SK-N-SH (cell line): ENCODE measurements at regions not wholly inside any gene's neighbourhood (a gene's known extent, or its start where the extent isn't known, plus 50 kb on each side); places are given as distances from the start of the nearest gene placed in this dataset.

ENCODE experiments used
- CHD2 ChIP-seq: fragments of 150-350 bp; IDR thresholded peaks from 2 replicates; pipeline ENCODE4 v1.6.1; 2018; ENCODE audit warnings: low read length; ENCODE audit not compliant: partially characterized antibody
- CTCF ChIP-seq: fragments of 200-600 bp; sonication (generic); IDR thresholded peaks from 2 replicates; pipeline ENCODE4 v1.6.1; 2017; ENCODE audit warnings: antibody characterized with exemption, mild to moderate bottlenecking, moderate library complexity
- EP300 ChIP-seq, 2 experiments: IDR thresholded peaks; 2 replicates each; pipeline versions ENCODE4 v1.4.0 to v1.6.1; 2012; ENCODE audit warnings: borderline replicate concordance in 1 of 2, low read depth in 1 of 2, low read length in 1 of 2
- EZH2phosphoT487 ChIP-seq: fragments of 200-600 bp; sonication (generic); IDR thresholded peaks from 2 replicates; pipeline ENCODE4 v1.6.1; 2017; ENCODE audit warnings: low read depth, mixed run types, mild to moderate bottlenecking, antibody characterized with exemption, moderate library complexity, borderline replicate concordance
- FOXJ3 ChIP-seq: sonication (generic); formaldehyde crosslinking; IDR thresholded peaks from 2 replicates; pipeline ENCODE4 v1.5.1; 2020; ENCODE audit warnings: mild to moderate bottlenecking, missing genetic modification reagents
- IRF3 ChIP-seq: fragments of 150-350 bp; IDR thresholded peaks from 2 replicates; pipeline ENCODE4 v1.6.1; 2016; ENCODE audit warnings: mild to moderate bottlenecking, low read depth, low read length
- JUND ChIP-seq: IDR thresholded peaks from 2 replicates; pipeline ENCODE4 v1.4.0; 2012
- PBX3 ChIP-seq: IDR thresholded peaks from 2 replicates; pipeline ENCODE4; 2012
- POLR2AphosphoS5 ChIP-seq: IDR thresholded peaks from 2 replicates; pipeline ENCODE4 v1.6.1; 2012; ENCODE audit warnings: low read depth, low read length
- REST ChIP-seq: IDR thresholded peaks from 2 replicates; pipeline ENCODE4 v1.6.1; 2012; ENCODE audit warnings: mild to moderate bottlenecking, low read depth, low read length, moderate library complexity
- USF1 ChIP-seq: IDR thresholded peaks from 2 replicates; pipeline ENCODE4 v1.4.0; 2012; ENCODE audit warnings: low read depth, borderline replicate concordance
- USF2 ChIP-seq: fragments of 150-350 bp; IDR thresholded peaks from 2 replicates; pipeline ENCODE4 v1.6.1; 2017; ENCODE audit warnings: antibody characterized with exemption, low read length, low read depth, borderline replicate concordance
- YY1 ChIP-seq: IDR thresholded peaks from 2 replicates; pipeline ENCODE4 v1.4.0; 2012; ENCODE audit warnings: low read depth, mild to moderate bottlenecking

GRCh38 chr16:64136314-64136713 lies 985.5 kb downstream of the CDH11 start:
- TF ChIP-seq JUND = no peak
- no peak for TF ChIP-seq USF2
- TF ChIP-seq CTCF = no peak
- no peak for TF ChIP-seq FOXJ3 (CRISPR knock-in tag)
- no peak for TF ChIP-seq CHD2
- TF ChIP-seq EP300 (IDR thresholded peaks at IDR 0.05; ENCODE audit: borderline replicate concordance in 1 of 2, low read depth in 1 of 2, low read length in 1 of 2) = no peak
- TF ChIP-seq PBX3 = no peak
- TF ChIP-seq USF1 = no peak
- TF ChIP-seq IRF3 = no peak
- no peak for TF ChIP-seq YY1
- TF ChIP-seq POLR2AphosphoS5 = no peak
- no peak for TF ChIP-seq REST
- TF ChIP-seq EZH2phosphoT487 = no peak
